ENCODE measurements at regions not wholly inside any gene's neighbourhood (a gene's known extent, or its start where the extent isn't known, plus 50 kb on each side); places are given as distances from the start of the nearest gene placed in this dataset.

- Histone ChIP-seq H3K36me3 (no peaks in the 10 kb centered on the region), H3K27ac (no peak overlapping the region), H3K4me1 (no peaks in the 10 kb centered on the region), H3F3A (ENCODE audit: low read depth) (no peaks in the 10 kb centered on the region), H3K4me2 (no peak overlapping the region), H2AFZ (replicated peaks) (no peak overlapping the region), H3K27me3 (no peaks in the 10 kb centered on the region), H4K20me1 (ENCODE audit: low read depth) (no peaks in the 10 kb centered on the region), H3K9ac (no peak overlapping the region), H3K79me2 (ENCODE audit: low read depth) (no peaks in the 10 kb centered on the region), H3K4me3 (no peak overlapping the region), H3K9me3 (ENCODE audit: low read depth) (no peaks in the 10 kb centered on the region)
- Mint-ChIP-seq H3K9me3 (peaks cover 7% of the 10 kb centered on the region), H3K27me3 (ENCODE audit: insufficient read depth, low read depth) (peaks cover 7% of the 10 kb centered on the region), H3K27ac (no peak overlapping the region), H3K4me1 (peaks cover 5% of the 10 kb centered on the region), H3K36me3 (peaks cover 2% of the 10 kb centered on the region), H3K4me3 (no peak overlapping the region)
- no peak for DNase-seq (ENCODE audit: low spot score)
- TF ChIP-seq, protein P1, sequence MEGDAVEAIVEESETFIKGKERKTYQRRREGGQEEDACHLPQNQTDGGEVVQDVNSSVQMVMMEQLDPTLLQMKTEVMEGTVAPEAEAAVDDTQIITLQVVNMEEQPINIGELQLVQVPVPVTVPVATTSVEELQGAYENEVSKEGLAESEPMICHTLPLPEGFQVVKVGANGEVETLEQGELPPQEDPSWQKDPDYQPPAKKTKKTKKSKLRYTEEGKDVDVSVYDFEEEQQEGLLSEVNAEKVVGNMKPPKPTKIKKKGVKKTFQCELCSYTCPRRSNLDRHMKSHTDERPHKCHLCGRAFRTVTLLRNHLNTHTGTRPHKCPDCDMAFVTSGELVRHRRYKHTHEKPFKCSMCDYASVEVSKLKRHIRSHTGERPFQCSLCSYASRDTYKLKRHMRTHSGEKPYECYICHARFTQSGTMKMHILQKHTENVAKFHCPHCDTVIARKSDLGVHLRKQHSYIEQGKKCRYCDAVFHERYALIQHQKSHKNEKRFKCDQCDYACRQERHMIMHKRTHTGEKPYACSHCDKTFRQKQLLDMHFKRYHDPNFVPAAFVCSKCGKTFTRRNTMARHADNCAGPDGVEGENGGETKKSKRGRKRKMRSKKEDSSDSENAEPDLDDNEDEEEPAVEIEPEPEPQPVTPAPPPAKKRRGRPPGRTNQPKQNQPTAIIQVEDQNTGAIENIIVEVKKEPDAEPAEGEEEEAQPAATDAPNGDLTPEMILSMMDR (IDR thresholded peaks at IDR 0.05) = no peak
- TF ChIP-seq EZH2 (IDR thresholded peaks at IDR 0.05) (no peak), EZH2phosphoT487 (IDR thresholded peaks at IDR 0.05) (no peak)
Observed at GRCh38 chr15:58271410-58271809, 133.2 kb downstream of the AQP9 start.

DNA sequence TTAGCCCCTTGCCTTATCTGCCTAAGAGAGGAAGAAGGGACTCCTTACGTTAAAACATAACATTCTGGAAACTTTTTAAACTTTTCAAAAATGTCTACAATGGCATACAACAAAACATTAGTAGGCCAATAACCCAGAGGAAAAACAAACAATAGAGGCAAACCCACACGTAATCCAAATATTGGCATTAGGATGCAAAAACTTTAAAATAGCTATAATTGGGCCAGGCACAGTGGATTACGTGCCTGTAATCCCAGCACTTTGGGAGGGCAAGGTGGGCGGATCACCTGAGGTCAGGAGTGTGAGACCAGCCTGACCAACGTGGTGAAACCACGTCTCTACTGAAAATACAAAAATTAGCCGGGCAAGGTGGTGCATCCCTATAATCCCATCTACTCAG is 134.9 kb downstream of the AQP9 start:
- no peaks in the 10 kb centered on the region for H3K27me3 ChIP-seq
- H4K20me1 ChIP-seq (ENCODE audit: low read depth) = no peaks in the 10 kb centered on the region
- H3K27ac ChIP-seq = no peak overlapping the region
- Mint-ChIP-seq H3K4me3 (no peak overlapping the region), H3K9me3 (peaks cover 7% of the 10 kb centered on the region), H3K4me1 (peaks cover 5% of the 10 kb centered on the region), H3K36me3 (peaks cover 2% of the 10 kb centered on the region), H3K27ac (no peak overlapping the region), H3K27me3 (ENCODE audit: insufficient read depth, low read depth) (peaks cover 7% of the 10 kb centered on the region)
- H3K9ac ChIP-seq = no peak overlapping the region
- H3K79me2 ChIP-seq (ENCODE audit: low read depth) = no peaks in the 10 kb centered on the region
- no peak overlapping the region for H3K4me3 ChIP-seq
- H2AFZ ChIP-seq (replicated peaks) = no peak overlapping the region
- DNase-seq (ENCODE audit: low spot score) = no peak
- no peaks in the 10 kb centered on the region for H3K36me3 ChIP-seq
- H3F3A ChIP-seq (ENCODE audit: low read depth) = no peaks in the 10 kb centered on the region
- H3K4me2 ChIP-seq = no peak overlapping the region
- TF ChIP-seq EZH2phosphoT487 (IDR thresholded peaks at IDR 0.05) (no peak), EZH2 (IDR thresholded peaks at IDR 0.05) (no peak)
- TF ChIP-seq, protein P1 (IDR thresholded peaks at IDR 0.05) = no peak
- no peaks in the 10 kb centered on the region for H3K9me3 ChIP-seq (ENCODE audit: low read depth)
- no peaks in the 10 kb centered on the region for H3K4me1 ChIP-seq

- no peaks in the 10 kb centered on the region for H3K79me2 ChIP-seq (ENCODE audit: low read depth)
- H3K9me3 ChIP-seq (ENCODE audit: low read depth) = no peaks in the 10 kb centered on the region
- no peaks in the 10 kb centered on the region for H4K20me1 ChIP-seq (ENCODE audit: low read depth)
- no peak overlapping the region for H3K4me3 Mint-ChIP-seq
- H2AFZ ChIP-seq (replicated peaks) = no peak overlapping the region
- no peaks in the 10 kb centered on the region for H3K27me3 ChIP-seq
- peaks cover 8% of the 10 kb centered on the region for H3K4me1 ChIP-seq
- H3K27ac Mint-ChIP-seq = no peak overlapping the region
- no peak overlapping the region for H3K4me2 ChIP-seq
- no peak overlapping the region for H3K27ac ChIP-seq
- TF ChIP-seq, protein P1 (IDR thresholded peaks at IDR 0.05) = no peak
- TF ChIP-seq EZH2 (IDR thresholded peaks at IDR 0.05) (no peak), EZH2phosphoT487 (IDR thresholded peaks at IDR 0.05) (no peak)
- H3K9me3 Mint-ChIP-seq = peaks cover 7% of the 10 kb centered on the region
- no peak for DNase-seq (ENCODE audit: low spot score)
- no peaks in the 10 kb centered on the region for H3K36me3 ChIP-seq
- peaks cover 2% of the 10 kb centered on the region for H3K27me3 Mint-ChIP-seq (ENCODE audit: insufficient read depth, low read depth)
- H3K36me3 Mint-ChIP-seq = peaks cover 2% of the 10 kb centered on the region
- no peak overlapping the region for H3K4me3 ChIP-seq
- H3K9ac ChIP-seq = no peak overlapping the region
- H3F3A ChIP-seq (ENCODE audit: low read depth) = no peaks in the 10 kb centered on the region
- H3K4me1 Mint-ChIP-seq = peaks cover 19% of the 10 kb centered on the region
Observed at GRCh38 chr15:58274885-58275284, 136.7 kb downstream of the AQP9 start.

All from neural progenitor cell (in vitro differentiated cells).